GM23338 (cell line): ENCODE measurements at regions not wholly inside any gene's neighbourhood (a gene's known extent, or its start where the extent isn't known, plus 50 kb on each side); places are given as distances from the start of the nearest gene placed in this dataset.

Source experiments
- EZH2phosphoT487 ChIP-seq: fragments of 200-600 bp; sonication (generic); IDR thresholded peaks from one replicate; pipeline ENCODE4 v1.8.1; 2018; ENCODE audit warnings: antibody characterized with exemption; ENCODE audit not compliant: unreplicated experiment
- TF ChIP-seq, protein P1 (sequence below), 2 experiments: fragments of 200-600 bp in 1 of 2; sonication (generic) in 1 of 2; conservative IDR thresholded peaks; 2 replicates each; pipeline versions ENCODE4 v1.5.1 to v1.6.1; 2016 to 2017; ENCODE audit warnings: antibody characterized with exemption in 2 of 2, low read depth in 2 of 2, mild to moderate bottlenecking in 2 of 2, moderate library complexity in 1 of 2
- TF ChIP-seq, protein P2 (sequence below): IDR thresholded peaks from one replicate; pipeline ENCODE4 v1.6.1; 2018; ENCODE audit warnings: antibody characterized with exemption; ENCODE audit not compliant: unreplicated experiment

GRCh38 chr4:36719425-36719824 lies 438.0 kb downstream of the DTHD1 start:
- TF ChIP-seq, protein P1, sequence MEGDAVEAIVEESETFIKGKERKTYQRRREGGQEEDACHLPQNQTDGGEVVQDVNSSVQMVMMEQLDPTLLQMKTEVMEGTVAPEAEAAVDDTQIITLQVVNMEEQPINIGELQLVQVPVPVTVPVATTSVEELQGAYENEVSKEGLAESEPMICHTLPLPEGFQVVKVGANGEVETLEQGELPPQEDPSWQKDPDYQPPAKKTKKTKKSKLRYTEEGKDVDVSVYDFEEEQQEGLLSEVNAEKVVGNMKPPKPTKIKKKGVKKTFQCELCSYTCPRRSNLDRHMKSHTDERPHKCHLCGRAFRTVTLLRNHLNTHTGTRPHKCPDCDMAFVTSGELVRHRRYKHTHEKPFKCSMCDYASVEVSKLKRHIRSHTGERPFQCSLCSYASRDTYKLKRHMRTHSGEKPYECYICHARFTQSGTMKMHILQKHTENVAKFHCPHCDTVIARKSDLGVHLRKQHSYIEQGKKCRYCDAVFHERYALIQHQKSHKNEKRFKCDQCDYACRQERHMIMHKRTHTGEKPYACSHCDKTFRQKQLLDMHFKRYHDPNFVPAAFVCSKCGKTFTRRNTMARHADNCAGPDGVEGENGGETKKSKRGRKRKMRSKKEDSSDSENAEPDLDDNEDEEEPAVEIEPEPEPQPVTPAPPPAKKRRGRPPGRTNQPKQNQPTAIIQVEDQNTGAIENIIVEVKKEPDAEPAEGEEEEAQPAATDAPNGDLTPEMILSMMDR (conservative IDR thresholded peaks at IDR 0.05; ENCODE audit: low read depth in 2 of 2), result no peak
- TF ChIP-seq EZH2phosphoT487, result no peak
- TF ChIP-seq, protein P2, sequence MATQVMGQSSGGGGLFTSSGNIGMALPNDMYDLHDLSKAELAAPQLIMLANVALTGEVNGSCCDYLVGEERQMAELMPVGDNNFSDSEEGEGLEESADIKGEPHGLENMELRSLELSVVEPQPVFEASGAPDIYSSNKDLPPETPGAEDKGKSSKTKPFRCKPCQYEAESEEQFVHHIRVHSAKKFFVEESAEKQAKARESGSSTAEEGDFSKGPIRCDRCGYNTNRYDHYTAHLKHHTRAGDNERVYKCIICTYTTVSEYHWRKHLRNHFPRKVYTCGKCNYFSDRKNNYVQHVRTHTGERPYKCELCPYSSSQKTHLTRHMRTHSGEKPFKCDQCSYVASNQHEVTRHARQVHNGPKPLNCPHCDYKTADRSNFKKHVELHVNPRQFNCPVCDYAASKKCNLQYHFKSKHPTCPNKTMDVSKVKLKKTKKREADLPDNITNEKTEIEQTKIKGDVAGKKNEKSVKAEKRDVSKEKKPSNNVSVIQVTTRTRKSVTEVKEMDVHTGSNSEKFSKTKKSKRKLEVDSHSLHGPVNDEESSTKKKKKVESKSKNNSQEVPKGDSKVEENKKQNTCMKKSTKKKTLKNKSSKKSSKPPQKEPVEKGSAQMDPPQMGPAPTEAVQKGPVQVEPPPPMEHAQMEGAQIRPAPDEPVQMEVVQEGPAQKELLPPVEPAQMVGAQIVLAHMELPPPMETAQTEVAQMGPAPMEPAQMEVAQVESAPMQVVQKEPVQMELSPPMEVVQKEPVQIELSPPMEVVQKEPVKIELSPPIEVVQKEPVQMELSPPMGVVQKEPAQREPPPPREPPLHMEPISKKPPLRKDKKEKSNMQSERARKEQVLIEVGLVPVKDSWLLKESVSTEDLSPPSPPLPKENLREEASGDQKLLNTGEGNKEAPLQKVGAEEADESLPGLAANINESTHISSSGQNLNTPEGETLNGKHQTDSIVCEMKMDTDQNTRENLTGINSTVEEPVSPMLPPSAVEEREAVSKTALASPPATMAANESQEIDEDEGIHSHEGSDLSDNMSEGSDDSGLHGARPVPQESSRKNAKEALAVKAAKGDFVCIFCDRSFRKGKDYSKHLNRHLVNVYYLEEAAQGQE, result no peak
